MM.1S (cell line): ENCODE measurements at regions not wholly inside any gene's neighbourhood (a gene's known extent, or its start where the extent isn't known, plus 50 kb on each side); places are given as distances from the start of the nearest gene placed in this dataset.

ENCODE experiments used
- CTCF ChIP-seq: fragments of 300-600 bp; sonication (generic); IDR thresholded peaks from 2 replicates; pipeline ENCODE4 v1.5.1; 2016; ENCODE audit warnings: antibody characterized with exemption, low read length, mixed read lengths
- EZH2 ChIP-seq: fragments of 300-600 bp; sonication (generic); optimal IDR thresholded peaks from 2 replicates; pipeline ENCODE3; 2017; ENCODE audit warnings: low read depth, mild to moderate bottlenecking, antibody characterized with exemption, low read length, mixed read lengths
- EZH2phosphoT487 ChIP-seq: fragments of 300-600 bp; sonication (generic); IDR thresholded peaks from 2 replicates; pipeline ENCODE4 v1.6.1; 2018; ENCODE audit warnings: antibody characterized with exemption, low read length

GRCh38 chrX:53817548-53817947, 131.0 kb upstream of the HUWE1 start:
- TF ChIP-seq CTCF: no peak
- no peak for TF ChIP-seq EZH2phosphoT487
- no peak for TF ChIP-seq EZH2
